Stomach (tissue), 4 donors: ENCODE measurements at regions not wholly inside any gene's neighbourhood (a gene's known extent, or its start where the extent isn't known, plus 50 kb on each side); places are given as distances from the start of the nearest gene placed in this dataset.

Source experiments
- POLR2A ChIP-seq, 4 donors: fragments of 450-650 bp; IDR thresholded peaks; one replicate each; pipeline ENCODE4 v1.6.1; 2016; ENCODE audit warnings: antibody characterized with exemption in 4 of 4, control low read depth in 2 of 4, mild to moderate bottlenecking in 1 of 4, moderate library complexity in 1 of 4
- POLR2AphosphoS5 ChIP-seq, 3 donors: sonication (generic); formaldehyde crosslinking; IDR thresholded peaks; one replicate each; pipeline ENCODE4 v1.6.1; 2016; ENCODE audit warnings: antibody characterized with exemption in 3 of 3
- TF ChIP-seq, protein P1 (sequence below), 7 experiments: fragments of 450-650 bp in 4 of 7; fragments of 200-600 bp in 3 of 7; sonication (generic) in 3 of 7; IDR thresholded peaks; one replicate each; pipeline ENCODE4 v1.5.1; 2016 to 2019; ENCODE audit warnings: antibody characterized with exemption in 7 of 7, control low read depth in 2 of 7, mild to moderate bottlenecking in 1 of 7

DNA sequence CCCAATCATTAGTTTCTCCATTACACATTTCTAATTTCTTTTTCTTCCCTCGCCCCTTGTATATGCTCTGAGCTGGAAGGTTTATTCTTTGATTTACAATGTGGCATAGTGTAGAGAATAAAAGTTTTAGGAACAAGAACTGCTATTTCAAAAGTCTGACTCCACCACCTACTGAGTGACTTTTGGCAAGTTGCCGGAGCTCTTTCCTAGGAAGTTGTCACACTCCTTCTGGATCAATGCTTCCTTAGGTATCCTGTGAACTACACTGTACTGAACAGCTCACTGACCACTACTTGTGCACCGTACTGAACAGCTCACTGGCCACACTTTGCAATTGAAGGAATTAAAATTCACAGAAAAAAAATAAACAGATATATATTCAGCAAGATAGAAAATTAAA is 458.2 kb downstream of the FRK start:
- no peak for TF ChIP-seq POLR2AphosphoS5 (IDR thresholded peaks at IDR 0.05)
- no peak for TF ChIP-seq POLR2A (IDR thresholded peaks at IDR 0.05)
- TF ChIP-seq, protein P1, sequence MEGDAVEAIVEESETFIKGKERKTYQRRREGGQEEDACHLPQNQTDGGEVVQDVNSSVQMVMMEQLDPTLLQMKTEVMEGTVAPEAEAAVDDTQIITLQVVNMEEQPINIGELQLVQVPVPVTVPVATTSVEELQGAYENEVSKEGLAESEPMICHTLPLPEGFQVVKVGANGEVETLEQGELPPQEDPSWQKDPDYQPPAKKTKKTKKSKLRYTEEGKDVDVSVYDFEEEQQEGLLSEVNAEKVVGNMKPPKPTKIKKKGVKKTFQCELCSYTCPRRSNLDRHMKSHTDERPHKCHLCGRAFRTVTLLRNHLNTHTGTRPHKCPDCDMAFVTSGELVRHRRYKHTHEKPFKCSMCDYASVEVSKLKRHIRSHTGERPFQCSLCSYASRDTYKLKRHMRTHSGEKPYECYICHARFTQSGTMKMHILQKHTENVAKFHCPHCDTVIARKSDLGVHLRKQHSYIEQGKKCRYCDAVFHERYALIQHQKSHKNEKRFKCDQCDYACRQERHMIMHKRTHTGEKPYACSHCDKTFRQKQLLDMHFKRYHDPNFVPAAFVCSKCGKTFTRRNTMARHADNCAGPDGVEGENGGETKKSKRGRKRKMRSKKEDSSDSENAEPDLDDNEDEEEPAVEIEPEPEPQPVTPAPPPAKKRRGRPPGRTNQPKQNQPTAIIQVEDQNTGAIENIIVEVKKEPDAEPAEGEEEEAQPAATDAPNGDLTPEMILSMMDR (IDR thresholded peaks at IDR 0.05): no peak
